Stomach (tissue), 8 donors: ENCODE measurements at regions not wholly inside any gene's neighbourhood (a gene's known extent, or its start where the extent isn't known, plus 50 kb on each side); places are given as distances from the start of the nearest gene placed in this dataset.

Experiments used
- DNase-seq, 2 donors: peaks; one replicate each; pipeline versions ENCODE4 v3.0.0 to v3.0.0-alpha.2; 2013 to 2019
- H3K27ac ChIP-seq, 5 donors: fragments of 200-600 bp in 4 of 5; sonication (generic) in 4 of 5; one replicate each; pipeline ENCODE4 v1.5.1; 2013 to 2019; ENCODE audit warnings: mild to moderate bottlenecking in 1 of 5, moderate library complexity in 1 of 5
- H3K27me3 ChIP-seq, 3 donors: fragments of 200-600 bp; sonication (generic); one replicate each; pipeline ENCODE4 v1.5.1; 2017 to 2019; ENCODE audit warnings: mixed run types in 1 of 3
- H3K36me3 ChIP-seq, 4 donors: fragments of 200-600 bp; sonication (generic); 1 replicate in 3 of 4; 2 replicates in 1 of 4; pipeline ENCODE4 v1.5.1; 2016 to 2019
- H3K4me1 ChIP-seq, 4 donors: fragments of 200-600 bp; sonication (generic); one replicate each; pipeline ENCODE4 v1.5.1; 2016 to 2019
- H3K4me3 ChIP-seq, 4 donors: fragments of 200-600 bp; sonication (generic) in 3 of 4; one replicate each; pipeline ENCODE4 v1.5.1; 2016 to 2019; ENCODE audit warnings: mild to moderate bottlenecking in 1 of 4
- H3K9me3 ChIP-seq, 4 donors: fragments of 200-600 bp; sonication (generic); one replicate each; pipeline ENCODE4 v1.5.1; 2016 to 2019
- EP300 ChIP-seq: sonication (generic); formaldehyde crosslinking; IDR thresholded peaks from one replicate; pipeline ENCODE4 v1.6.1; 2017; ENCODE audit warnings: antibody characterized with exemption
- POLR2A ChIP-seq, 4 donors: fragments of 450-650 bp; IDR thresholded peaks; one replicate each; pipeline ENCODE4 v1.6.1; 2016; ENCODE audit warnings: antibody characterized with exemption in 4 of 4, control low read depth in 2 of 4, mild to moderate bottlenecking in 1 of 4, moderate library complexity in 1 of 4
- POLR2AphosphoS5 ChIP-seq, 3 donors: sonication (generic); formaldehyde crosslinking; IDR thresholded peaks; one replicate each; pipeline ENCODE4 v1.6.1; 2016; ENCODE audit warnings: antibody characterized with exemption in 3 of 3
- WGBS, 5 donors: extraction: QIAGEN DNeasy Blood & Tissue Kit in 3 of 5; methylation state at CpG; one replicate each; pipeline versions ENCODE4 v1.1.5 to v1.1.7; 2013 to 2018; 5-methylcytosine and 5-hydroxymethylcytosine counted together
- intact Hi-C: fragments of 100-400 bp; cut with DNase I; formaldehyde crosslinking; loops from one replicate; pipeline ENCODE4 v1.15.1; 2023; ENCODE audit warnings: low total_unique reads
- TF ChIP-seq, protein P1 (sequence below), 7 experiments: fragments of 450-650 bp in 4 of 7; fragments of 200-600 bp in 3 of 7; sonication (generic) in 3 of 7; IDR thresholded peaks; one replicate each; pipeline ENCODE4 v1.5.1; 2016 to 2019; ENCODE audit warnings: antibody characterized with exemption in 7 of 7, control low read depth in 2 of 7, mild to moderate bottlenecking in 1 of 7
- donor health status: healthy with polysubstance abuse.
- donor health status: Bipolar disorder and iron deficiency.
- donor health status: healthy.

DNA sequence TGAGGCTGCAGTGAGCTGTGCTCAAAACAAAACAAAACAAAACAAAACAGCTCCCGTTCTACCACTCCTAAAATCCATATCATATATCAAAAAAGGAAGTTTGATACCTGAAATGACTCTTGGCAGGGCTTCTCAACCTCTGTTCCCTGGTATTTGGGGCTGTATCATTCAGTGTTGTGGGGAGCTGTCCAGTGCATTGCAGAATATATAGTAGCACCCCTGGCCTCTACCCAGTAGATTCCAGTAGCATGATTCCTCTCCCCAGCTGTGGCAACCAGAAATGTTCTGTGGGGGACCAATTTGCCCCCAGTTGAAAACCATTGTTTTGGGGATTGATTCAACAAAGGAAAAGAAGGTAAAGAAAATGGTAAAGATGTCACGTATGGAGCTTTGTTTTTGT, 238.9 kb downstream of the PRL start:
- DNase-seq: no peak
- TF ChIP-seq EP300: no peak
- no peak for TF ChIP-seq POLR2A (IDR thresholded peaks at IDR 0.05)
- no peak for TF ChIP-seq POLR2AphosphoS5 (IDR thresholded peaks at IDR 0.05)
- TF ChIP-seq, protein P1, sequence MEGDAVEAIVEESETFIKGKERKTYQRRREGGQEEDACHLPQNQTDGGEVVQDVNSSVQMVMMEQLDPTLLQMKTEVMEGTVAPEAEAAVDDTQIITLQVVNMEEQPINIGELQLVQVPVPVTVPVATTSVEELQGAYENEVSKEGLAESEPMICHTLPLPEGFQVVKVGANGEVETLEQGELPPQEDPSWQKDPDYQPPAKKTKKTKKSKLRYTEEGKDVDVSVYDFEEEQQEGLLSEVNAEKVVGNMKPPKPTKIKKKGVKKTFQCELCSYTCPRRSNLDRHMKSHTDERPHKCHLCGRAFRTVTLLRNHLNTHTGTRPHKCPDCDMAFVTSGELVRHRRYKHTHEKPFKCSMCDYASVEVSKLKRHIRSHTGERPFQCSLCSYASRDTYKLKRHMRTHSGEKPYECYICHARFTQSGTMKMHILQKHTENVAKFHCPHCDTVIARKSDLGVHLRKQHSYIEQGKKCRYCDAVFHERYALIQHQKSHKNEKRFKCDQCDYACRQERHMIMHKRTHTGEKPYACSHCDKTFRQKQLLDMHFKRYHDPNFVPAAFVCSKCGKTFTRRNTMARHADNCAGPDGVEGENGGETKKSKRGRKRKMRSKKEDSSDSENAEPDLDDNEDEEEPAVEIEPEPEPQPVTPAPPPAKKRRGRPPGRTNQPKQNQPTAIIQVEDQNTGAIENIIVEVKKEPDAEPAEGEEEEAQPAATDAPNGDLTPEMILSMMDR (IDR thresholded peaks at IDR 0.05): no peak
- no peaks in the 10 kb centered on the region for H3K9me3 ChIP-seq
- WGBS, 5 donors: 58 to 70% (median 65%) methylated on average over 2 of the region's 2 CpGs
- H3K4me1 ChIP-seq: peaks cover 0 to 4% (median 0%) of the 10 kb centered on the region in 4 donors
- no peak overlapping the region for H3K27ac ChIP-seq
- H3K36me3 ChIP-seq: no peaks in the 10 kb centered on the region
- intact Hi-C loops: no loop called here
- no peak overlapping the region for H3K4me3 ChIP-seq
- H3K27me3 ChIP-seq: no peaks in the 10 kb centered on the region

DNA sequence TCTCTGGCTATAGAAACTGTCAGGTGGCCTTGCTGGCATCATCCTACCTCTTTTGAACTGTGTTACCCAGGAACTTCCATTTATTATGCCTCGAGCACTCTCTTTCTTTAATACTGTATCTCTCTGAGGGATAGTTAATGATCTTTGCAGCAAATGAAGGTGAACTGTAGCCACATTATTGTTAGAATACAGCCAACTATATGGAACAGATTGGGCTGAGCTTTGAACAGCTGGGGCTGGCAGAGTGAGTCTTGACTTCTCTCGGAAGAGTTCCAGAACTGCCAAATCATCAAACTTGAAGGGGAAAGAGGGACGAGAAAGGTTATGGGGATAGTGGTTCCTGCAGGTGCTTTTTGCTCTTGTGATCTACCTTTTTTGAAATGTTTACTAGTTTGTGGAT, 237.7 kb downstream of the PRL start:
- Histone ChIP-seq H3K36me3 (no peaks in the 10 kb centered on the region), H3K4me3 (no peak overlapping the region), H3K27ac (no peak overlapping the region), H3K9me3 (no peaks in the 10 kb centered on the region), H3K27me3 (no peaks in the 10 kb centered on the region), H3K4me1 (peaks cover 0 to 7% (median 0%) of the 10 kb centered on the region in 4 donors)
- TF ChIP-seq EP300 (no peak), POLR2AphosphoS5 (IDR thresholded peaks at IDR 0.05) (no peak), POLR2A (IDR thresholded peaks at IDR 0.05) (no peak)
- TF ChIP-seq, protein P1 (IDR thresholded peaks at IDR 0.05): no peak
- no peak for DNase-seq
- intact Hi-C loops: no loop called here
- 71 to 86% (median 81%) methylated on average over 3 of the region's 3 CpGs for whole genome bisulfite sequencing, 5 donors

DNA sequence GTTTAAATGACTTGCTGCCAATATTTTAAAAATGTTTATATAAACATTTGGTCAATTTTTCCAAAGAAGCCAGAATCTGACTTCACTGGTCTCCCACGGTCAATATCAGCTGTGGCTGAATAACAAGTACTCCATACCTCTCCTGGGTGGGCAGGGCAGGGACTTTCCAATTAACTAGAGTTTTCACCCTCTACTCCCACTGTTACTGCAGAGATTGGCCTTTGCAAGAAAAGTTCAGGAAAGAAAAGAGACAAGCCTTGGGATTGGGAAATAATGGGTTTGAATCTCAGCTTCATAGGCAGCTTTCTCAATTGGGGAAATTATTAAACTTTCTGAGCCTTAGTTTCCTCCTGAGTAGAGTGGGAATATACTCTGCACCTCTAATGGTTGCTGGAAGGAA, 236.9 kb downstream of the PRL start:
- no peak for DNase-seq
- Histone ChIP-seq H3K4me3 (no peak overlapping the region), H3K4me1 (peaks cover 0 to 7% (median 0%) of the 10 kb centered on the region in 4 donors), H3K27me3 (no peaks in the 10 kb centered on the region), H3K27ac (no peak overlapping the region), H3K36me3 (no peaks in the 10 kb centered on the region), H3K9me3 (no peaks in the 10 kb centered on the region)
- WGBS, 5 donors: 33 to 64% (median 57%) methylated on average over 1 of the region's 1 CpG
- TF ChIP-seq POLR2AphosphoS5 (IDR thresholded peaks at IDR 0.05) (no peak), POLR2A (IDR thresholded peaks at IDR 0.05) (no peak), EP300 (no peak)
- TF ChIP-seq, protein P1 (IDR thresholded peaks at IDR 0.05): no peak
- intact Hi-C loops: no loop called here

DNA sequence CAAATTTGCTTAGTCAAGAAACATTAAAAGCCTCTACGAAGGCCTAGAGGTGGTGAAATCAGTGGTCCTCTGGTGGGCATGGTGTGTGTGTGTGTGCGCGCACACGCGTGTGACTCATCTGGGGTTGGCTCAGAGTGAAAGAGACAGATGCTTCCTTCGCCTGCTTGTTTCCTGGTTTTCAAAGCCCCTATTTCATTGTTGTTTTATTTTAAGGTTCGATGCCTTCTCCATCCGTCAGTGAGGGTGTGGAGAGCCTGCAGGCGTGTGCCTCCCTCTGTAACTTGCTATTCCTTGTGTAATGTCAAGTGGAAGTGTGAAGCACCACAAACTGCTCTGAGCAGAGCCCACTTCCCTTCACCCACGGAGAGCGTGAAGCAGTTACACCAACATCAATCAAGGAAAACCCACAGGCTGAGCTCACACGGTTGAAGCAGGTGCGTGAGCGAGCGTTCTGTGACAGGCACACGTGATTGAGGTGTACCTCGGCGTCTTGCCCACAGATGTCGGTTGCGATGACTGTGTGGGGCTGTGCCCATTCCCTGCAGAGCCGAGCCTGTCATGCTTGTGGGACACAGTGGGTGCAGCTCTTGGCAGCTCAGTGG, 233.9 kb downstream of the PRL start:
- intact Hi-C loops: no loop called here
- peaks cover 0 to 11% (median 4%) of the 10 kb centered on the region in 4 donors for H3K4me1 ChIP-seq
- WGBS, 5 donors: 65 to 80% (median 74%) methylated on average over 21 of the region's 21 CpGs
- DNase-seq: peak in 1 of 2 donors; percentile 72
- no peaks in the 10 kb centered on the region for H3K36me3 ChIP-seq
- no peak overlapping the region for H3K4me3 ChIP-seq
- H3K9me3 ChIP-seq: no peaks in the 10 kb centered on the region
- no peaks in the 10 kb centered on the region for H3K27me3 ChIP-seq
- no peak overlapping the region for H3K27ac ChIP-seq
- no peak for TF ChIP-seq POLR2A (IDR thresholded peaks at IDR 0.05)
- TF ChIP-seq, protein P1 (IDR thresholded peaks at IDR 0.05): no peak
- TF ChIP-seq POLR2AphosphoS5 (IDR thresholded peaks at IDR 0.05): no peak
- no peak for TF ChIP-seq EP300
